HG03175 (cell line): ENCODE measurements at regions not wholly inside any gene's neighbourhood (a gene's known extent, or its start where the extent isn't known, plus 50 kb on each side); places are given as distances from the start of the nearest gene placed in this dataset.
A peak's percentile ranks its signal among the peaks of the same experiment; 100 is the strongest.

Experiments
- ATAC-seq: cut with Tn5 transposase; IDR thresholded peaks from one replicate; pipeline ENCODE4 v1.9.1; 2021; ENCODE audit warnings: mild to moderate bottlenecking, moderate library complexity; ENCODE audit not compliant: unreplicated experiment

- no peak for ATAC-seq
Observed at GRCh38 chr4:159722918-159723317, 620.0 kb downstream of the RAPGEF2 start.

- no peak for ATAC-seq
Observed at GRCh38 chr4:159723341-159724048, 620.6 kb downstream of the RAPGEF2 start.

- ATAC-seq = no peak
Observed at GRCh38 chr4:159725571-159725970, 622.7 kb downstream of the RAPGEF2 start.

GRCh38 chr4:159735281-159736207 is 632.7 kb downstream of the RAPGEF2 start:
- ATAC-seq = no peak

- no peak for ATAC-seq
Observed at GRCh38 chr4:159736411-159736810, 633.5 kb downstream of the RAPGEF2 start.

- no peak for ATAC-seq
Observed at GRCh38 chr4:159743971-159744370, 641.1 kb downstream of the RAPGEF2 start.

- ATAC-seq = no peak
Observed at GRCh38 chr4:159747983-159748382, 645.1 kb downstream of the RAPGEF2 start.

- ATAC-seq = no peak
Observed at GRCh38 chr4:159748834-159749444, 646.1 kb downstream of the RAPGEF2 start.

- no peak for ATAC-seq
Observed at GRCh38 chr4:159757499-159757898, 654.6 kb downstream of the RAPGEF2 start.

GRCh38 chr4:159758061-159758460 is 655.2 kb downstream of the RAPGEF2 start:
- ATAC-seq = no peak

- no peak for ATAC-seq
Observed at GRCh38 chr4:159762672-159763071, 659.8 kb downstream of the RAPGEF2 start.

GRCh38 chr4:159764343-159764952 is 661.6 kb downstream of the RAPGEF2 start:
- peak; percentile 81 for ATAC-seq

GRCh38 chr4:159765382-159765781 is 662.5 kb downstream of the RAPGEF2 start:
- no peak for ATAC-seq

GRCh38 chr4:159766241-159766640 is 663.4 kb downstream of the RAPGEF2 start:
- peak; percentile 38 for ATAC-seq

- no peak for ATAC-seq
Observed at GRCh38 chr4:159767406-159767805, 664.5 kb downstream of the RAPGEF2 start.

GRCh38 chr4:159768016-159768415 is 665.1 kb downstream of the RAPGEF2 start:
- ATAC-seq = no peak

GRCh38 chr4:159770401-159770800 is 667.5 kb downstream of the RAPGEF2 start:
- ATAC-seq = no peak

GRCh38 chr4:159770969-159771368 is 668.1 kb downstream of the RAPGEF2 start:
- no peak for ATAC-seq

GRCh38 chr4:159776961-159777360 is 674.1 kb downstream of the RAPGEF2 start:
- ATAC-seq = no peak

GRCh38 chr4:159777689-159778088 is 674.8 kb downstream of the RAPGEF2 start:
- no peak for ATAC-seq

GRCh38 chr4:159778298-159778697 is 675.4 kb downstream of the RAPGEF2 start:
- ATAC-seq = peak; percentile 58
